ENCODE measurements at regions not wholly inside any gene's neighbourhood (a gene's known extent, or its start where the extent isn't known, plus 50 kb on each side); places are given as distances from the start of the nearest gene placed in this dataset.

DNA sequence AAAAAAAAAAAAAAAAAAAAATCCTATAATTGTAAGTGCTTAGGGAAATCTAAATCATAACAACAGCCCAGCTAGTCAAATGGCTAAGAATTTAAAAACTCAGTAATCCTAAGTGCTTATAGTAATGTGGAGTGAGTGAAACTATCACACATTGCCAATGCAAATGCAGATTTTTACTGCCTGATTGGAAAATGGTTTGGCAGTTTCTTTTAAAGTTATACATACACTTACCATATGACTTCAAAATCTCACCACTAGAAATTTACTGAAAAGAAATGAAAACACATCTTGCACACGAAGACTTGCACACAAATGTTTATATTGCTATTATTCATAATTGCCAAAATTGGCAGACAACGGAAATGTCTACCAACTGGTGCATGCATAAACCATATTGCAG lies 51.3 kb upstream of the STXBP6 start:
- DNase-seq (ENCODE audit: low read depth, low spot score) = no peak

Measured in iPS DF 19.7 (cell line).